NCI-H774 (cell line): ENCODE measurements at regions not wholly inside any gene's neighbourhood (a gene's known extent, or its start where the extent isn't known, plus 50 kb on each side); places are given as distances from the start of the nearest gene placed in this dataset.
"Not testable (repeated sequence)": the region's sequence is repeated elsewhere in the genome, so short reads cannot be mapped to it uniquely, and the experiment has no call there.

Experiments used
- DNase-seq: peaks from one replicate; lab custom pipeline; 2025; lab: John Stamatoyannopoulos, UW

GRCh38 chr5:110304176-110304575, 422.3 kb downstream of the TMEM232 start:
- no peak for DNase-seq

GRCh38 chr5:110306650-110307049, 419.8 kb downstream of the TMEM232 start:
- DNase-seq = no peak

GRCh38 chr5:110309222-110309621, 417.2 kb downstream of the TMEM232 start:
- DNase-seq = no peak

GRCh38 chr5:110316566-110316965, 409.9 kb downstream of the TMEM232 start:
- not testable (repeated sequence) for DNase-seq

GRCh38 chr5:110321117-110321516, 405.4 kb downstream of the TMEM232 start:
- no peak for DNase-seq

GRCh38 chr5:110323357-110323756, 403.1 kb downstream of the TMEM232 start:
- no peak for DNase-seq

- no peak for DNase-seq
Observed at GRCh38 chr5:110323832-110324231, 402.6 kb downstream of the TMEM232 start.

- DNase-seq = no peak
Observed at GRCh38 chr5:110324876-110325275, 401.6 kb downstream of the TMEM232 start.

- DNase-seq = no peak
Observed at GRCh38 chr5:110329955-110330525, 396.4 kb downstream of the TMEM232 start.

GRCh38 chr5:110333384-110333783, 393.1 kb downstream of the TMEM232 start:
- DNase-seq = no peak

- DNase-seq = no peak
Observed at GRCh38 chr5:110335361-110336066, 391.0 kb downstream of the TMEM232 start.

GRCh38 chr5:110338341-110339083, 388.0 kb downstream of the TMEM232 start:
- no peak for DNase-seq

GRCh38 chr5:110339399-110339798, 387.1 kb downstream of the TMEM232 start:
- DNase-seq = no peak

GRCh38 chr5:110341836-110342235, 384.6 kb downstream of the TMEM232 start:
- DNase-seq = no peak

- no peak for DNase-seq
Observed at GRCh38 chr5:110342683-110343082, 383.8 kb downstream of the TMEM232 start.

- no peak for DNase-seq
Observed at GRCh38 chr5:110343616-110344015, 382.9 kb downstream of the TMEM232 start.

- DNase-seq = no peak
Observed at GRCh38 chr5:110345623-110346022, 380.8 kb downstream of the TMEM232 start.

- DNase-seq = no peak
Observed at GRCh38 chr5:110346893-110347358, 379.5 kb downstream of the TMEM232 start.

GRCh38 chr5:110347781-110348180, 378.7 kb downstream of the TMEM232 start:
- DNase-seq = no peak

- DNase-seq = no peak
Observed at GRCh38 chr5:110351430-110351829, 375.0 kb downstream of the TMEM232 start.

GRCh38 chr5:110354311-110354710, 372.2 kb downstream of the TMEM232 start:
- no peak for DNase-seq

GRCh38 chr5:110354915-110355644, 371.4 kb downstream of the TMEM232 start:
- DNase-seq = no peak
